Neural cell (in vitro differentiated cells): ENCODE measurements at regions not wholly inside any gene's neighbourhood (a gene's known extent, or its start where the extent isn't known, plus 50 kb on each side); places are given as distances from the start of the nearest gene placed in this dataset.

Experiments used
- CTCF ChIP-seq: fragments of 450-650 bp; IDR thresholded peaks from 2 replicates; pipeline ENCODE4 v1.5.1; 2014; ENCODE audit warnings: antibody characterized with exemption, mild to moderate bottlenecking, moderate library complexity; ENCODE audit not compliant: poor library complexity, severe bottlenecking
- EP300 ChIP-seq: fragments of 450-650 bp; conservative IDR thresholded peaks from 2 replicates; pipeline ENCODE4 v1.6.1; 2014; ENCODE audit warnings: antibody characterized with exemption, mild to moderate bottlenecking, moderate library complexity; ENCODE audit not compliant: poor library complexity, severe bottlenecking
- POLR2AphosphoS5 ChIP-seq: IDR thresholded peaks from 2 replicates; pipeline ENCODE4 v1.6.1; 2012
- SMC3 ChIP-seq: fragments of 450-650 bp; conservative IDR thresholded peaks from 2 replicates; pipeline ENCODE4 v1.6.1; 2014; ENCODE audit warnings: antibody characterized with exemption, mild to moderate bottlenecking, moderate library complexity; ENCODE audit not compliant: poor library complexity

- TF ChIP-seq EP300: no peak
- no peak for TF ChIP-seq SMC3
- TF ChIP-seq POLR2AphosphoS5: no peak
- no peak for TF ChIP-seq CTCF
Measured at GRCh38 chr4:41814565-41814964, 66.0 kb upstream of the PHOX2B start.
